Esophagus muscularis mucosa (tissue), 4 donors: ENCODE measurements at regions not wholly inside any gene's neighbourhood (a gene's known extent, or its start where the extent isn't known, plus 50 kb on each side); places are given as distances from the start of the nearest gene placed in this dataset.

Experiments
- DNase-seq: peaks from one replicate; pipeline ENCODE4 v3.0.0-alpha.2; 2017; ENCODE audit errors: extremely low spot score
- H3K27ac ChIP-seq, 4 donors: fragments of 200-600 bp; sonication (generic); replicated peaks in 1 of 4; 1 replicate in 3 of 4; 2 replicates in 1 of 4; pipeline ENCODE4 v1.5.1; 2016 to 2019; ENCODE audit warnings: mild to moderate bottlenecking in 1 of 4
- H3K27me3 ChIP-seq, 4 donors: fragments of 200-600 bp; sonication (generic); one replicate each; pipeline versions ENCODE4 v1.5.1 to v1.6.0; 2016 to 2019
- H3K36me3 ChIP-seq, 4 donors: fragments of 200-600 bp; sonication (generic); one replicate each; pipeline ENCODE4 v1.5.1; 2016 to 2019
- H3K4me1 ChIP-seq, 4 donors: fragments of 200-600 bp; sonication (generic); one replicate each; pipeline ENCODE4 v1.5.1; 2016 to 2019
- H3K4me3 ChIP-seq, 4 donors: fragments of 200-600 bp; sonication (generic); 1 replicate in 2 of 4; 2 replicates in 2 of 4; pipeline ENCODE4 v1.5.1; 2016 to 2019; ENCODE audit warnings: mild to moderate bottlenecking in 4 of 4, moderate library complexity in 1 of 4
- H3K9me3 ChIP-seq, 4 donors: fragments of 200-600 bp; sonication (generic); 1 replicate in 3 of 4; 2 replicates in 1 of 4; pipeline ENCODE4 v1.5.1; 2016 to 2019
- EP300 ChIP-seq: sonication (generic); formaldehyde crosslinking; IDR thresholded peaks from one replicate; pipeline ENCODE4 v1.6.1; 2017; ENCODE audit warnings: antibody characterized with exemption
- POLR2A ChIP-seq: fragments of 450-650 bp; IDR thresholded peaks from one replicate; pipeline ENCODE4 v1.6.1; 2017; ENCODE audit warnings: antibody characterized with exemption, moderate library complexity, mild to moderate bottlenecking, low read depth
- POLR2AphosphoS5 ChIP-seq, 2 donors: sonication (generic); formaldehyde crosslinking; IDR thresholded peaks; one replicate each; pipeline ENCODE4 v1.6.1; 2017; ENCODE audit warnings: antibody characterized with exemption in 2 of 2
- WGBS: methylation state at CpG from one replicate; pipeline ENCODE4 v1.1.5; 2018; 5-methylcytosine and 5-hydroxymethylcytosine counted together
- intact Hi-C: fragments of 100-400 bp; cut with DNase I; formaldehyde crosslinking; loops from one replicate; pipeline ENCODE4 v1.15.1; 2023
- TF ChIP-seq, protein P1 (sequence below), 3 experiments: fragments of 200-600 bp in 2 of 3; fragments of 450-650 bp in 1 of 3; sonication (generic) in 2 of 3; IDR thresholded peaks; one replicate each; pipeline ENCODE4 v1.5.1; 2017 to 2019; ENCODE audit warnings: antibody characterized with exemption in 3 of 3, mild to moderate bottlenecking in 2 of 3, moderate library complexity in 1 of 3

DNA sequence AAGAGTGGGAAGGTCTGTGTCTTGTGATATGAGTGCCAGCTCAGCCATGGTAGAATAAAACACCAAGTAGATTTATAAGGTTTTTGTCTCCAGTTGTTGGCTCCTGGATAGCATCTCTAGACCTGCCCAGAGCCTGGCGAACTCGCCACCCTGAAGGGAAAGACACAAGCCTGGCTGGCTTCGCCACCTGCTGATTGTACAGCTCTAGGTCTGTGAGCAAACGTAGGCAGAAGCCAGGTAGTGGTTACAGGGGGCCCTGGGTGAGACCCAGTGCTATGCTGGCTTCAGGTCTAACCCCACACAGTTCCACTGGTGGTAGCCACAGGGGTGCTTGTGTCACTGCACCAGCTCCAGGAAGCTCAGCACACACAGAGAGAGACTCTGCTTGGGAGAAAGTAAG is 100.5 kb downstream of the BLTP1 start:
- no peak for TF ChIP-seq POLR2AphosphoS5 (IDR thresholded peaks at IDR 0.05)
- no peak for TF ChIP-seq POLR2A
- TF ChIP-seq EP300: no peak
- TF ChIP-seq, protein P1, sequence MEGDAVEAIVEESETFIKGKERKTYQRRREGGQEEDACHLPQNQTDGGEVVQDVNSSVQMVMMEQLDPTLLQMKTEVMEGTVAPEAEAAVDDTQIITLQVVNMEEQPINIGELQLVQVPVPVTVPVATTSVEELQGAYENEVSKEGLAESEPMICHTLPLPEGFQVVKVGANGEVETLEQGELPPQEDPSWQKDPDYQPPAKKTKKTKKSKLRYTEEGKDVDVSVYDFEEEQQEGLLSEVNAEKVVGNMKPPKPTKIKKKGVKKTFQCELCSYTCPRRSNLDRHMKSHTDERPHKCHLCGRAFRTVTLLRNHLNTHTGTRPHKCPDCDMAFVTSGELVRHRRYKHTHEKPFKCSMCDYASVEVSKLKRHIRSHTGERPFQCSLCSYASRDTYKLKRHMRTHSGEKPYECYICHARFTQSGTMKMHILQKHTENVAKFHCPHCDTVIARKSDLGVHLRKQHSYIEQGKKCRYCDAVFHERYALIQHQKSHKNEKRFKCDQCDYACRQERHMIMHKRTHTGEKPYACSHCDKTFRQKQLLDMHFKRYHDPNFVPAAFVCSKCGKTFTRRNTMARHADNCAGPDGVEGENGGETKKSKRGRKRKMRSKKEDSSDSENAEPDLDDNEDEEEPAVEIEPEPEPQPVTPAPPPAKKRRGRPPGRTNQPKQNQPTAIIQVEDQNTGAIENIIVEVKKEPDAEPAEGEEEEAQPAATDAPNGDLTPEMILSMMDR (IDR thresholded peaks at IDR 0.05): no peak
- 100% methylated on average over 3 of the region's 4 CpGs for WGBS
- Histone ChIP-seq H3K36me3 (peaks cover 49 to 97% (median 82%) of the 10 kb centered on the region in 4 donors), H3K9me3 (no peaks in the 10 kb centered on the region), H3K27me3 (no peaks in the 10 kb centered on the region), H3K4me3 (no peak overlapping the region), H3K4me1 (no peaks in the 10 kb centered on the region), H3K27ac (no peak overlapping the region)
- no peak for DNase-seq
- intact Hi-C loops: loop anchor here (10.0 kb wide), 1 partner anchor 48 kb away; no protein-coding TSS in a partner anchor

DNA sequence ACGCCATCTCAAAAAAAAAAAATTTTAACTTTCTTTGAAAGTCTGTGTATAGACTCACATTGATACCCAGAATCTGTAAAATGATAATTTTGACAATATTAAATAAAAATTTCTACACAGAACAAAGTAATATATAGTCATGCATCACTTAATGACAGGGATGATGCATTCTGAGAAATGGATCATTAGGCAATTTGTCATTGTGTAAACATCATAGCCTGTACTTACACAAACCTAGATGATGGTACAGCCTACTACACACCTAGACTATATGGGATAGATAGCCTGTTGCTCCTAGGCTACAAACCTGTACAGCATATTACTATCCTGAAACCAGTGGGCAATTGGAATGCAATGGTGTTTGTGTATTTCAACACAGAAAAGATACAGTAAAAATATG is 107.7 kb downstream of the BLTP1 start:
- Histone ChIP-seq H3K36me3 (peaks cover 39 to 88% (median 65%) of the 10 kb centered on the region in 4 donors), H3K27ac (no peak overlapping the region), H3K9me3 (no peaks in the 10 kb centered on the region), H3K27me3 (no peaks in the 10 kb centered on the region), H3K4me1 (no peaks in the 10 kb centered on the region), H3K4me3 (no peak overlapping the region)
- DNase-seq: no peak
- TF ChIP-seq POLR2AphosphoS5 (IDR thresholded peaks at IDR 0.05) (no peak), POLR2A (no peak), EP300 (no peak)
- TF ChIP-seq, protein P1 (IDR thresholded peaks at IDR 0.05): no peak
- 100% methylated on average over 1 of the region's 1 CpG for WGBS
- intact Hi-C loops: loop anchor here (10.0 kb wide), 2 partner anchors 55 to 95 kb away; no protein-coding TSS in a partner anchor

DNA sequence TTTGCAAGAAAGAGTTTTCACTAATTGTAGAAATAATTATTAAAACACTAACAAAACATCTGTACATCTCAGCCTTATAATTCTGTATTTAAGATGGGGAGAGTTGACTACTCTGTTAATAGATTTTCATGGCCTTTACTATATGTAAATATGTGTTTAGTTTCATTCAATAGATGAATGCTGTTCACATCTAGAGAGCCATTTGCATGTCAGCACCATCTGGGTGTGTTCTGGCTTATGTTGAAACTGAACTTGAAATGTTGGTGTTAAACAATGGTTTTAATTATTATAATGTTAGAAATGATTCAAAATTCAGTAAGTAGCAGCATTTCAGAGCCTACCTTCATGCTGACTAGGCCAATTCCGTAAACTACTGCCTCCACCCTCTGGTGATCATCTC is 102.5 kb upstream of the ADAD1 start:
- no peak for TF ChIP-seq POLR2A
- TF ChIP-seq, protein P1 (IDR thresholded peaks at IDR 0.05): no peak
- TF ChIP-seq POLR2AphosphoS5 (IDR thresholded peaks at IDR 0.05): no peak
- no peak for TF ChIP-seq EP300
- WGBS: 100% methylated on average over 1 of the region's 1 CpG
- Histone ChIP-seq H3K27ac (no peak overlapping the region), H3K9me3 (no peaks in the 10 kb centered on the region), H3K4me3 (no peak overlapping the region), H3K36me3 (peaks cover 24 to 97% (median 38%) of the 10 kb centered on the region in 4 donors), H3K27me3 (no peaks in the 10 kb centered on the region), H3K4me1 (no peaks in the 10 kb centered on the region)
- no peak for DNase-seq
- intact Hi-C loops: no loop called here

DNA sequence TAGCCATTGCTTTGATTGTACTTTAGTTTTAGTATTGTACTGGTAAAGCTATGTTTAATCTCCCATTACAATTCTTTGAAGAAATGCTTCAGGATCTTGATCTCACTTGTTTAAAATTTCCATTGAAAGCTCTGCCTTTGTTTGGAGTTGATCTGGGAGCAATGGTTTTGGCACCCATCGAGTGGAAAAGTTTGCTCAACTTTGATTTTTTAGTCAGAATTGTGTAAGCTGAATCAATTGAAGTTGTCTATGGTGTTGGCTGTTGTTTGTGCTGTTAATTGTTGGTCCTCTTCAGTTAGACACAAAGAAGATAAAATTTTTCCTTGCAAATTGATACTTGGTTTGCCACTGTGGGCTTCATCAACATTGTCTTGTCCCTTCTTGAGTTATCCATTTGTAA is 99.8 kb upstream of the ADAD1 start:
- Histone ChIP-seq H3K4me3 (no peak overlapping the region), H3K4me1 (no peaks in the 10 kb centered on the region), H3K27ac (no peak overlapping the region), H3K36me3 (peaks cover 32 to 94% (median 45%) of the 10 kb centered on the region in 4 donors), H3K27me3 (no peaks in the 10 kb centered on the region), H3K9me3 (no peaks in the 10 kb centered on the region)
- no peak for DNase-seq
- 100% methylated on average over 1 of the region's 1 CpG for WGBS
- intact Hi-C loops: no loop called here
- TF ChIP-seq, protein P1 (IDR thresholded peaks at IDR 0.05): no peak
- TF ChIP-seq POLR2AphosphoS5 (IDR thresholded peaks at IDR 0.05) (no peak), EP300 (no peak)

DNA sequence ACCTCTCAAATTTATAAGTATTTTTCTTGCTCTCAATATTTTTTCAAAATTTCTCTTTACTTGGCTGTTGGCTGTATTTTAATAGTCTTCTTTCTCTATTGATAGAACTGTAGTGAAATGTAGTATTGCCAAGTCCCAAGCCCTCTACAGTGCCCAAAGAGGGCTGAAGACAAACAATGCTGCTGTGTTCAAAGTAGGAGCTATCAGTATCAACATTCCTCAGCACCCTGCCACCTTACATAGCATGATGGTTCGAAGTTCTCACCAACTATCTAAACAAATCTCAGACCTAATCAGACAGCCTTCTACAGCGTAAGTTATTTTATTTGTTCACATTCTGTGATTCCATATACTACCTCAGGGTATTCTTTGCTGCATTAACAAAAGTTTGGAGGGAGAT is 99.1 kb upstream of the ADAD1 start:
- Histone ChIP-seq H3K27ac (no peak overlapping the region), H3K4me1 (no peaks in the 10 kb centered on the region), H3K9me3 (no peaks in the 10 kb centered on the region), H3K27me3 (no peaks in the 10 kb centered on the region), H3K4me3 (no peak overlapping the region), H3K36me3 (peaks cover 32 to 87% (median 40%) of the 10 kb centered on the region in 4 donors)
- WGBS: 100% methylated on average over 2 of the region's 2 CpGs
- intact Hi-C loops: no loop called here
- no peak for DNase-seq
- TF ChIP-seq, protein P1 (IDR thresholded peaks at IDR 0.05): no peak
- TF ChIP-seq EP300 (no peak), POLR2A (no peak), POLR2AphosphoS5 (IDR thresholded peaks at IDR 0.05) (no peak)
